Endothelial cell of umbilical vein (primary cell): ENCODE measurements at regions not wholly inside any gene's neighbourhood (a gene's known extent, or its start where the extent isn't known, plus 50 kb on each side); places are given as distances from the start of the nearest gene placed in this dataset.

ENCODE experiments used
- CTCF ChIP-seq, 2 donors: IDR thresholded peaks; 1 replicate in 1 of 2; 2 replicates in 1 of 2; pipeline ENCODE4 v1.5.1; 2011; ENCODE audit warnings: low read length in 2 of 2, mild to moderate bottlenecking in 2 of 2, moderate library complexity in 2 of 2, control low read depth in 1 of 2, inconsistent platforms in 1 of 2, low read depth in 1 of 2; ENCODE audit not compliant: insufficient read depth in 1 of 2; ENCODE audit errors: extremely low read depth in 1 of 2
- EZH2 ChIP-seq: IDR thresholded peaks from 2 replicates; pipeline ENCODE4 v1.6.1; 2012; ENCODE audit warnings: borderline replicate concordance, low read depth, mild to moderate bottlenecking, moderate library complexity, low read length, inconsistent platforms; ENCODE audit not compliant: severe bottlenecking
- GATA2 ChIP-seq: IDR thresholded peaks from 2 replicates; pipeline ENCODE4 v1.7.0; 2011; ENCODE audit warnings: low read depth, mild to moderate bottlenecking, moderate library complexity, mixed read lengths, low read length; ENCODE audit not compliant: insufficient read length, insufficient read depth
- POLR2A ChIP-seq: IDR thresholded peaks from 2 replicates; pipeline ENCODE4 v1.6.1; 2012; ENCODE audit warnings: low read depth, mild to moderate bottlenecking, control low read depth, low read length

GRCh38 chr1:200266871-200267270 lies 143.0 kb downstream of the ZNF281 start:
- TF ChIP-seq POLR2A (no peak), EZH2 (no peak), GATA2 (no peak), CTCF (IDR thresholded peaks at IDR 0.05; ENCODE audit: extremely low read depth in 1 of 2, insufficient read depth in 1 of 2, low read depth in 1 of 2, low read length in 2 of 2) (no peak)
